GM21529 (cell line): ENCODE measurements at regions not wholly inside any gene's neighbourhood (a gene's known extent, or its start where the extent isn't known, plus 50 kb on each side); places are given as distances from the start of the nearest gene placed in this dataset.

Source experiments
- ATAC-seq: cut with Tn5 transposase; IDR thresholded peaks from one replicate; pipeline ENCODE4 v1.9.1; 2021; ENCODE audit not compliant: unreplicated experiment

DNA sequence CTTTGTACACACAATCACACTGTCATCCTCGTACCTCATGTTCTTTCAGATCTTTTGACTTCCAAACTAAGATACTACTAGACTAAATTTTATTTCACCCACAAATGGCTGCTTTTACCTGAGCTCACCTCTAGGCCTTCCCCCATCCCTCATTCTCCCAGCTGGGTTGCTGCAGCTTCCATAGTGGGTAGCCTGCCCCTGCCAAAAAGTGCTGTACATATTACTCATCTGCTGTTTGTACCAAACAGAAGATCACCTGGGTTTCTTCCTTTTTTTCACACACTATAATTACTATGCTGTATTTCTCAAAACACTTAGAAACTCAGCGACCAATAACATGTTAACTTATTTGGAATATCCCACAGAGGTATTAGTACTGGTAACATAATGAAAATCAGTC is 267.6 kb upstream of the PRDM1 start:
- no peak for ATAC-seq

DNA sequence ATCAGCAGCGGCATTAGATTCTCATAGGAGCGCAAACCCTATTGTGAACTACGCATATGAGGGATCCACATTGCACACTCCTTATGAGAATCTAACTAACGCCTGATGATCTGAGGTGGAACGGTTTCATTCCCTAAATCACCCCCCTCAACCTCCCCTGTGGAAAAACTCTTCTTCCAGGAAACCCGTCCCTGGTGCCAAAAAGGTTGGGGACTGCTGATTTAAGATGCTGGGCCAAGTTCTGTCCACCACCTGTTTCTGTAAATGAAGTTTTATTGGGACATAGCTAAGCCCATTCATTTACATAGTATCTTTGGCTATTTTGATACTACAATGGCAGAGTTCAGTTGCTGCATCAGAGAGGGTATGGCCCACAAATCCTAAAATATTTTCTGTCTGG is 268.2 kb upstream of the PRDM1 start:
- ATAC-seq, result no peak

DNA sequence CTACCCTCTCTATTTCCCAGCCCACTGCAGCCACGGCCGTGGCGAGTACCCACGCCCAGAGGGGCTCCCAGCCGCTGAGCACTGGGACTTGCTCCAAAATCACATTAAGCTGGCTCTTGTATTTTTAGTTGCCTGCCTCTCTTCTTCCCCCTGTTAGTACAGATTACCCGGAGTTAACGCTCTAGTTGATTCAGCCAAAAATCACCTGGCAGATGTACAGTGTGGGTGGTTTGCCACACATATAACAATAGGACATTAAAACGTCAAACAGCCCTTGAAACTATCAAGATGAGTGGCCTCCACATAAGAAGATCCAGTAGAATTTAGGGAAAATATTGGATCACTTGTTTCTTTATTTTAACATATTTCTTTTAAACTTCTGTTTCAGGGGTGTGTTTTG is 268.8 kb upstream of the PRDM1 start:
- no peak for ATAC-seq

DNA sequence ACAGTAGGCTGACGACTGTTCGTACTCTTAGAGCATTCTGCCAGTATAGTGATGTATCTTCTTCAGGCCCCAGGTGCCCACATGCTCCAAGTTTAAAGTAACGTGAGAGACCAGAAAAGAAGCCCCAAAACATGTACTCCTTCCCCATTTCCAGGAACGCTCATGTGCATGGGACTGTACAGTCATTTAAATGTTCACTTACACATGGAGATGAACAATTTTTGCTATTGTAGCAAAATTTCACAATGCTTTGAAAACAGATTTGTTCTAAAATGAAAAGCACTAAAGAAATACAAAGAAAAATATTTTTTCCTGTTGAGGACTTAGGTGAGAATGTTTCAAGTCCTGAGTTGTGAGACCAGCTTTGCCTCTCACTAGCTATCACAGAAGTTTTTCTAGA is 269.3 kb upstream of the PRDM1 start:
- no peak for ATAC-seq

DNA sequence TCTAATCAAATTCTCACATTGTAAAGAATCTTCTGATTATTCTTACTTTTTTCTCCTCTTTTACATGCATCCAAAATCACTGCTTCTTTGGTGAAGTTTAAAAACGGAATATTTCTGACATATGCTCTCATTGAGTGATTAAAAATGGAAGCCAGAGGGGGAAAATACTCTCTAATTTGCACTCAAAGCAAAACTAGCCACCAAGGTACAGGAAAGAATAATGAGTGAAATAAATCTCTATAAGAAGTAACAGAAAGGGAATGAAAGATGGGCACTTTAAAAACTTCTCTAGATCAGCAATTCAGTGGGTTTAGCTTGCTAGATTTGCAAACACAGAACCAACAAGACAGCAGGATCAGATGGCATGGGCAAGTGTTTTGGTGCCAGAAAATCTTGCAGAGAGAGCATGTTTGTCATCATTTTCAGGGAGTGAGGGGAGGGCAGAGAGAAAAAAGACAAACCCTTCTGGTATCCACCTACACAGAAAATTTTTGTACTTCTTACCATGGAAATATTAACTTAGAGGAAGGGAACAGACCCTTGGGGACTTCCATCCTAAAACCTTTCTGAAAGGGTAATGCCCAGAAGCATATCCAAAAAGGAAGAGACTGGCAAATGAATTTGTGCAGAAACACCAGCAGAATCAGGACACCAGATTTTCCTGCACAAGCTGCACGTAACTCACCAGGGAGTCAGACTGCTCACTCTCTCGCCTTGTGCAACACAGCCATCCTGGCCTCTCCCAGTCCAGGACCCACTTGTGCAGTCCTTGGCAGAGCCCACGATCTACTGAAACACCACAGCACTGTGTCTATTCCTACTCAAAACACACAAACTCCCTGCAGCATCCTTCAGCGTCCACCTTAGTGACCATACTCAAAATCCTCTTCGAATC is 270.2 kb upstream of the PRDM1 start:
- ATAC-seq, result no peak

DNA sequence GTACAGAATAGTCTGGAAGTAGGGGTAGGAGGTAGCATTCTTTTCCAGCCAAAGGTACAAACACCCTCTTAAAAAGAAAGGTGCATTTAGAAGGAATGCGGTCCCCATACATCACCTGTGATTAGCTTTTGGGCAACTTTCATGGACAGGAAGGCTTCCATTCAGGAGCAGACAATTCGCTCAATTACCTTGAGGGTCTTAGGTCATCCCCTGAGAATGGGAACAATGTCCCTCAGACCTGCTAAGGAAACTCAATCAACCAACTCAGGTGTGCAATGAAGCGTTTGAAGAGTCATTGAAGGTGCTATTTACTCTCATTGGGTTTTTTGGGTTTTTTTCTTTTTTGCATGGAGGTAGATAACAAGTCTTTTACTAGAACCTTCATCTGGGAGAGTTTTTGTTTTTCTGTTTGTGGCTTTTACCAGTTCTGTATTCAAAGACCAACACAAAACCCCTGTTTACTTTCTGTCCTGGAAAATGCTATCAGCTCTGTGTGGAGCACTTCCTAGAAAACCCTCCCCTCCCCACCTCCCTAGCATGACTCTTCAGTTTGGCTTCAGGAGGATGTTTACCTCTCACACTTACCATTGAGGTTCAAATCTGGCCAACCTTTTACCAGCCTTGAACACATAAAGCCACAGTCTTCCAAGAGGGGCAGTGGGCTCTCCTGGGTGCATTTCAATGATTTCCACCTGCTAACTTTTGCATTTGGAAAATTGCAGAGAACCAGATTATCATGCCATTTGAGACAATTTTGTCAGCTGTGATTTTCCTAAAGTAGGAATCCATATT is 271.2 kb upstream of the PRDM1 start:
- no peak for ATAC-seq

DNA sequence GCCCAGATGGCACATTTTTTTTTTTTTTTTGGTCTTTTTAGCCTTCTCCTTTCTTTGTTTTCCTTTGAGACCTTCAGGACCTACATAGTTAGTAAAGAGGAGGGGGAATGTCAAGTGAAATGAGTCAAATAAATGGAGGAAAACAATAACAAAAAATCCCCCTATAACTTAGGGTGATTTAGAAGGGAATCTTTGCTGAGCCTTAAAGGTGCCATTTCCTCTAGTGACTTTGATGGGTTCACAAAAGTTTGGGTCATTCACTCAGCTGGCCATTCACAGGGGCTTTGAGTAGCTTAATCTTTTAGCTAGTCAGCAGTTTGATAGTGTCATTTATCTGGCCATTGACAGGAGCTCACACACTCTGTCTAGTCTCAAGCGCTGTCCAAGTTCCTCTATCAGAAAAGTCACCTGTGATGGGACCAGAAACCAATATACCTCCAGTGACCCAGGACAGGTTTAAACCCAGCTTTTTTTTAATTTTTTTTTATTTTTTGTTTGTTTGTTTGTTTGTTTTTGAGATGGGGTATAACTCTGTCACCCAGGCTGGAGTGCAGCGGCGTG is 275.1 kb upstream of the PRDM1 start:
- no peak for ATAC-seq

DNA sequence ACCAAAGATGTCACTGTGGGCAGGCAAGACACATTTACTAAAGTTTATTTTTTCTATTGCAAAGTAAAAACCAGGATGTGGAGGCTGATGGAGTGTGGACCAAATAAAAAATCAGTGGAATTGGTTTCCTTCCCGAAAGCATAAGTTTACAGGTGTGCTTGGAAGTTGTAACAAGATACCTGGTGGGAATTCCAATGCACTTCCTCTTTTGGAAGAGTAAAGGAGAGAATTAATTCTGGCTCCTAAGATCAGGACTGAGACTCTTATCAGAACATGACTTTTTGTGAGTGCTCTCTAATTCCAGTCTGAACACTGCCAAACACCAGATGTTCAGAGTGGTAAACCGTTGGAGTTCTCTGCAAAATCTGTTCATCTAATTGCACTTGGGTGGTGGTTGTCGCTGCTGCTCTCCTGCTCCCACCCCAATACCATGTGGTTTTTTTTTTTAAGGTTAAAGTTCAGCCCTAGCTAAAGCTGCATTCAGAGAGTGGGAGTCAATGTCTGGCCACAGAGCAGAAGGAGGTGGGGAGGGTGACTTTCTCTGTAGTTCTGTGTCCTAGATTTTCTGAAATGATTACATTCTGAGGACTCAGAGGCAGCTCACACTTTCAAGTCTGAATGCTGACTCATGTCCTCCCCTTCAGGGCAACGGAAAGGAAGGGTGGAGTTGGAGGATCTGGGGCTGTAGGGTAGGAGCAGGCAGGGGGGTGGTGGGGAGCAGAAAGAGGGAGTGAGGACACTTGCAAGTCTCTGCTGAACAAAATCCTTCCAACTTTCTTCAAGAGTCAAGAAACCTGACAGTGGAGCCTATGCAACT is 275.8 kb upstream of the PRDM1 start:
- ATAC-seq, result peak; percentile 84

DNA sequence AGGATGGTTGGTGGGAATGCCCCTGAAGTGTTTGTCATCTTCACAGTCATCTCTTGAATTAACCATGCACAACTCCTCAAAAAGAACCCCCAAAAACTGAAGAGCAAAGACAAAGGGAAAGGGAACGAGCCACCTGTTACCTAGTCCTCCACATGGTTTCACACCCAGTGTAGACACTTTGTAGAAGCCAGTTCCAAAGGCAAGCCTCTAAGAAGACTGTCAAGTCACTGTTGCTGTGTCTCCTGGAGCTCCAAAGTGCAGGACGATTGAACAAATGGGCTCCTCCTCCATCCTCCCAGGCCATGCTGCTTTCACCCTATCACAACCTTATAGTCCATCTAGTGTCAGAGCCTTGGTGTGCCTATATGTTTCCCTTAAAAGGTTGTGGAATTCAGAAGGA is 277.6 kb upstream of the PRDM1 start:
- no peak for ATAC-seq

DNA sequence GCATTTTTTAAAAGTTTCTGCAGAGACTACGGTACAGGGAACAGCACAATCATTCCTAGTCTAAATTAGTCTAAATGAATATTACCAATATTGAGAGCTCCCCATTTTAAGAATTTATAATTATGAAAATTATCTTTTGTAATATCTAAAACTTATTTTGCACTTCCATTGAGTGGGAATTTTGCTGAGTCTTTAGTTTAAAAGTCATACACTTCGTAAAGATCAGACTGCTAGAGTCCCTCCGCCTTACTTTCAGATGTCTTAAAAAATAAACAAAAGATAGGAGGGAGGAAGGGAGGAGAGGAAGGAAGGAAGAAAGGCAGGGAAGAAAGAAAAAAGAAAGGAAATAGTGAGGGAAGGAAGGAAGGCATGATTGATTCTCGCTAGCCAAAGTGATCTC is 278.2 kb upstream of the PRDM1 start:
- ATAC-seq, result no peak

DNA sequence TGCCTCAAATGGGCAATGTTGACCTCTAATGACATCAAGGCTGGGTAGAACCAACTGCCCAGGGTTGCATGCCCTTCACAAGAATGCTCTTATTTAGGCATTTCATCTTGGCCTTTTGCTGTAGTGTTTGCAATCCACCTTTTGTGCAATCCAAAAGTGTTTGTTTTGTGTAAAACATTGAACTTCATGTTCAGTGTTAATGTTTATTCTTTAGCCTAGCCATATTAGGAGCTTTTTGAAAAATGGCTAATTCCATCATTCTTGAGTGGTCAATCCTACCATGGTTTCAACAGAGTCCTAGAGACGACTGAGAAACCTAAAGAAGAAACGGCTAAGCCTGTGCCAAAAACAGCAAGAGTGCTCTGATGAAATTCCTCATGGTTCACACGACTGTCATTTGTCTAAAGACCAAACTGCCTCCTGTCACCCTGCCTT is 279.6 kb upstream of the PRDM1 start:
- ATAC-seq, result no peak

DNA sequence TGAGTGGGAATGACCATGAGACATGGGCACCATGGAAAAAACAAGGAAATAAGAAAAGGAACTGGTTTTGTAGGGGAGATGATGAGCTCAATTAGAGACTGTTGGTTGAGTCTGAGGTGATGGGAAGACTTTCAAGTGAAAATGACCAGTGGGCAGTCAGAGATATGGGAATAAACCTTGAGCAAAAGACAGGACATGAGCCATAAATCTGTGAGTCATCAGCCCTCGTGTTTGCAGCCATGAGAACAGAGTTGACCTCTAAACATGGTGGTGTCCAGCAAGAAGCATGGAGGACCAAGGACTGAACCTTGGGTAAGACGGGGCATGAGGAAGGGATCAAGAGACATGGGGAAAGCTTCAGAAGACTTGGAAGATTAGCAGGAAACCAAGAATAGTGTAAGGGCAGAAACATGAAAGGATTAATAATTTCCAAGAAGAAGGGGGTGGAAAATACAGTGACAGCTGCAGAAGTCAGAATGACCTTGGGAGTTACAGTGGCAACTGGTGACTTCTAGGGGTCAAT is 280.6 kb upstream of the PRDM1 start:
- no peak for ATAC-seq

DNA sequence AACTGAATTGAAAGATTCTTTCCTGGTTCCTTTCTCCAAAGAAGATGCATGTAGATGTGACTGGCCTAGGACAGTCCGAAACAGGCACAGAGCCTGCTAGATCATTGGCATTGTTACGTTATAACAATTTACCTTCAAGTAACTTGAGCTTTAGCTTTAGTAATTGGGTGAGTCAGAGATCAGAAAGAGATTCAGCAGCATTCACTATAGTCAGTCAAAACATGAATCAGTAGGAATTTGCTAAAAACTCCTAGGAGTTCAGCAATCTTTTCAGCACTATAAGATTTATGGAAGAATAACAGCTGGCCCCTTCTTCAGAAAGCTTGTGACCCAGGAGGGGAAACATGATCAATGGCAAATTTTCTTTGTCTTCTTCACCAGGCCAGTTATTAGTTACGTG is 281.7 kb upstream of the PRDM1 start:
- no peak for ATAC-seq

DNA sequence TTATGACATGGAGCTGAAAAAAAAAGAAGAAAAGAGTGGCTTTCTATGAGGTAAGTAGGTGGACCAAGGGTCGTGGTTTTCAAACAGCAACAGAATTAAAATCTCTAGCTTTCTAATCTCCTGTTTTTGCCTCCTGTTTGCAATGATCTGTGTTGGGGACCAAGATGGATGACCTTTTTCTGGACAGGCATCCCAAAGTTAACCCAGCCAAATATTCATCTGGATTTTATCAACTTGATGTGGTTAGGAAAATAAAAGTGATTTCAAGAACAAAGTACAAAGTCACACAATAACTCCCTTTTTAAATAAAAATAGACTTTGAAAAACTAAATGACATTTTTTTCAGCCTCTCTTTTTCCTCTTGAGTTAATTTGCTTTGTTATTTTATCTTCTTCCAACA is 282.1 kb upstream of the PRDM1 start:
- no peak for ATAC-seq

DNA sequence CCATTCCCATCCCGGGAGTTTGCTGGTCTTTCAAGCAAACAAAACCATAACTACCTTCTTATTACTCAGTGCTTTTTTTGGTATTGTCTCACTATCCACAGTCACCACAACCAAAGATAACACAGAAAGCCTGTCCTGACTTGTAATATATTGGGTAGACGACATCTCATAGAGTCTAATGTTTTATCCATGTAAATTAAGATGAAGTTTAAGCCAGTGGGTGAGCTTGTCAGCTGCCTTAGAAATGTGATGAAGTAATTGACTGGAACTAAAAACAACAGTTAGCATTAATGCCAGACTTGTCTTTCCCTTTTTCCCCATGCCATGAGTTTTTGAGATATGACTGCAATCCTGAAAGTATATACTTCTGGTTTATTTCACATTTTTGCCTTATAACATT is 282.7 kb upstream of the PRDM1 start:
- ATAC-seq, result no peak

DNA sequence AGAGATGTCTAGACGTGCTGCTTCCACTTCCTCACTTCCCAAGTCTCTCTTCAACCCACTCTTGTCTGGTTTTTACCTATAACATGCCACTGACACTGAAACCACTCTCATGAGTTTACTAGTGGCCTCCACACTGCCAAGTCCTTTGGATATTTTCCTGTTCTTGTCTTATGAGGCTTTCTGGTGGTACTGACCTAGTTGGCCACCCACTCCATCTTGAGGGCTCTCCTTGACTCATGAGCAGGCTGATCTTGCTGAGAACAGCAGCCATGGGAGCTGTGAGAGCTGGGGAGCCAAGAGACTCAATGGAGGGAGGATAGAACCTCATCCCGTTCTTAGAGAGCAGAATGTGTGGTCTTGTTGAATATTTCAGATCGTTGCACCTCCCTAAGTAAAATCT is 283.4 kb upstream of the PRDM1 start:
- ATAC-seq, result no peak

DNA sequence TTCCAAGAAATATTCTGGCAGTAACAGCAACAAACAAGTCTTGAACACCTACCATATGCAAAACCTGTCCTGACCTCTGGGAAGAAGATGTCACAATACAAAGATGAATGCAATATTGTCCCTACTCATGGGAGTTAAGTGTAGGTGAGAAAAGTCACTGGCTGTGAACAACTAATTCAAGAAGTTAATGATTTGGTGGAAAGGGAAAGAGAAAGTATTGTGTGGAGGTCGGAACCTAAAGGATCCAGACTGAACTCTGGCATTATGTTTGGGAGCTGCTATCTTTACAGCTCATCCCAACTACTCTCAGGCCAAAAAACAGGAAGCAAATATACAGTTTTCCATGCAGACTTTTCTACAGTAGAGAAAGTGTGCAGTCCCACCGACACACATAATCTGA is 285.3 kb upstream of the PRDM1 start:
- ATAC-seq, result no peak

DNA sequence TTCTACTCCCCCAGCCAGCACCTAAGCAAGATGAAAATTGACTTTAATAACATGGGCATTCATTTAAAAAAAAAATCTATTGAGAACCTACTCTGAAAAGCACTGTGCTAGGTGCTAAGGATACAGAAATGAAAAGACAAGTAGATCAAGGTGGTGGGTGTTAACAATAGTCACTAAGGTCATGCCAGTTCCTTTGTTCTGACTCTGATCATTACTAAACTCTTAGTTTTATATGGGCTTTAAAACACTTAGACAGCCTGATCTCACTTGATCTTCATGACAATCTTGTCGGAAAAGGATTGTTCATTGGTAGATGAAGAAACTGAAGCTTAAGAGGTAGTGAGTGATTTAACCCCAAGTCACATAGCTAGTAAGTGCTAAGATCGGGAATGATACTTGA is 285.7 kb upstream of the PRDM1 start:
- ATAC-seq, result no peak

DNA sequence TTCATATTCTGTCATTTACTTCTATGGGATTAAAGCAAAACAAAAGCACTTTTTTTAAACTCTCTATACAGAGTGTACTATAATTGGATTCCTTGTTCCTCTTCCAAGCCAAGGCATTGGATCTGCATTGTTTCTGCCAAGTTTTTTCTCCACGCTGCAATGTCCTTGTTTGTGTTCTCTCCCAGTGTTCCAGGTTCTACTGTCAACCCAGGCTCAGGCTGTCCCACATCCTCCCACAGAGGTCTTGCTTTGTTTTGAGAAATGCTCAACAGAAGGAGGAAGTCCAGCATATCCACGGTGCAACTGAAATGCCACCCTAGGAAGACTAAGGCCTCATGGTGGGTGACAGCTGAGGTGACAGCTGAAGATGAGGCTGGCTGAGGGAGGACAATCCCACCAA is 287.1 kb upstream of the PRDM1 start:
- ATAC-seq, result no peak

DNA sequence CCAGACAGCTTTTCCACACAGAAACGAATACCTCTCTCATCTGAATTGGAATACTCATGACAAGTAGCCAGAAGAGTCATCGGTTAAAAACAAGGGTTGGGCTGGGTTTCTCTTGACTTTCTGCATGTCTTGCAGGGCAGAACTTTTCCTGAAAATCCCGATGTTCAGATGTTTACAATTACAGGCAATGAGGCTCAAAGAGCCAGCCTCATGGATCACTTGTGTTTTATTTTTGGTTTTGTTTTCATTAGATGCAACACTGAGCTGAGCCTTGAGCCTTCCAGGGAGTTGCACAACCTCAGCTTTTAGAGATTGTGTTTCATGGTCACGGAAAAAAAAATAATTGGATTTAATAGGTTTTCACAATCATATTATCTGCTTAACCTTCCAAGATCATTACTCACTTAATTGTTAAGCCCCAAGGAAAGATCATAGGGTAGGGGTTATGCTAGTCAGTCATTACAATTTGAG is 288.1 kb upstream of the PRDM1 start:
- ATAC-seq, result no peak
